Fibroblast of mammary gland (primary cell): ENCODE measurements at regions not wholly inside any gene's neighbourhood (a gene's known extent, or its start where the extent isn't known, plus 50 kb on each side); places are given as distances from the start of the nearest gene placed in this dataset.
A peak's percentile ranks its signal among the peaks of the same experiment; 100 is the strongest.

Source experiments
- DNase-seq: peaks from one replicate; pipeline ENCODE4 v3.0.0-alpha.2; 2010; ENCODE audit warnings: low read depth
- H3K4me3 ChIP-seq: 2 replicates; pipeline ENCODE4 v1.5.1; 2011; ENCODE audit warnings: low read depth, mild to moderate bottlenecking, low read length, moderate library complexity; ENCODE audit not compliant: control insufficient read depth
- TF ChIP-seq, protein P1 (sequence below): conservative IDR thresholded peaks from 2 replicates; pipeline ENCODE4 v1.5.1; 2011; ENCODE audit warnings: low read depth, low read length, inconsistent platforms; ENCODE audit not compliant: control insufficient read depth, insufficient read depth

DNA sequence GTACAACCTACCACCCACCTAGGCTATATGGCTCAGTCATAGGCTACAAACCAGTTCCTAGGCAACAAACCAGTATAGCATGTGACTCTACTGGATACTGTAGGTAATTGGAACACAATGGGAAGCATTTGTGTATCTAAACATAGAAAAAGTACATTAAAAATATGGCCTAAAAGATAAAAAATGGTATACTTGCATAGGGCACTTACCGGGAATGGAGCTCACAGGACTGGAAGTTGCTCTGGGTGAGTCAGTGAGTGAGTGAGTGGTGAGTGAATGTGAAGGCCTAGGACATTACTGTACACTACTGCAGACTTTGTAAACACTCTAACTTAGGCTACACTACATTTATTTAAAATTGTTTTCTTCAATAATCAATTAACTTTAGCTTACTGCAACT is 139.2 kb upstream of the RBPJ start:
- DNase-seq = peak; percentile 67
- TF ChIP-seq, protein P1, sequence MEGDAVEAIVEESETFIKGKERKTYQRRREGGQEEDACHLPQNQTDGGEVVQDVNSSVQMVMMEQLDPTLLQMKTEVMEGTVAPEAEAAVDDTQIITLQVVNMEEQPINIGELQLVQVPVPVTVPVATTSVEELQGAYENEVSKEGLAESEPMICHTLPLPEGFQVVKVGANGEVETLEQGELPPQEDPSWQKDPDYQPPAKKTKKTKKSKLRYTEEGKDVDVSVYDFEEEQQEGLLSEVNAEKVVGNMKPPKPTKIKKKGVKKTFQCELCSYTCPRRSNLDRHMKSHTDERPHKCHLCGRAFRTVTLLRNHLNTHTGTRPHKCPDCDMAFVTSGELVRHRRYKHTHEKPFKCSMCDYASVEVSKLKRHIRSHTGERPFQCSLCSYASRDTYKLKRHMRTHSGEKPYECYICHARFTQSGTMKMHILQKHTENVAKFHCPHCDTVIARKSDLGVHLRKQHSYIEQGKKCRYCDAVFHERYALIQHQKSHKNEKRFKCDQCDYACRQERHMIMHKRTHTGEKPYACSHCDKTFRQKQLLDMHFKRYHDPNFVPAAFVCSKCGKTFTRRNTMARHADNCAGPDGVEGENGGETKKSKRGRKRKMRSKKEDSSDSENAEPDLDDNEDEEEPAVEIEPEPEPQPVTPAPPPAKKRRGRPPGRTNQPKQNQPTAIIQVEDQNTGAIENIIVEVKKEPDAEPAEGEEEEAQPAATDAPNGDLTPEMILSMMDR = no peak
- no peak overlapping the region for H3K4me3 ChIP-seq

DNA sequence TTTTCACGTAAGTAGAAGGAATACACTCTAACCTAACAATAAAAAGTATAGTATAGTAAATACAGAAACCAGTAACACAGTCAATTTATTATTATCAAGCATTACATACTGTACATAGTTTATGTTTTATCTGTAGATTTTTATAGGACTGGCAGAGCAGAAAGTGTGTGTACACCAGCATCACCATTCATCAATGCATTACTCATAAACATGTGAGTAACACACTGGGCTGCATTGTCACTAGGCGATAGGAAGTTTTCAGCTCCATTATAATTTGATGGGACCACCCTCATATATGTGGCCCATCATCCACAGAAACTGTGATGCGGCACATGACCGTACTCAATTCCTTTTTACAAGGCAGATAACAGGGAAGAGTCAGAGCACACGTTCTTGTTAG is 137.8 kb upstream of the RBPJ start:
- no peak overlapping the region for H3K4me3 ChIP-seq
- DNase-seq = peak; percentile 68
- TF ChIP-seq, protein P1 = no peak

DNA sequence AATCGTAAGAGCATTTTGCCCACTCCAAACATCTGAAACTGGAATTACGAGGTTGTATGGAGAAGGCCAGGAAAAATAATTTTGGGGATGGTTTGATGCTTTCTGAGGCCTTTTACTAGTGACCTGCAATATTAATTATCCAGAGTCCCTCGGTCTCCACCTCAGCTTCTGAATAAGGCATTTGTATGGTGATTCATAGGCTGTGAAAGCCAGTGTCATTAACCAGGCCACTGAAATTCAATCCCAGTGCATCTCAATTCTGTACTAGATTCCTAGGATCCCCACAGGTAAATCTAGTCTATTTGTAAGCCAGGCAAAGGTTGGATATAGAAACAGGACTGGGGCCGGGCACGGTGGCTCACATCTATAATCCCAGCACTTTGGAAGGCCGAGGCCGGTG is 135.4 kb upstream of the RBPJ start:
- TF ChIP-seq, protein P1 = no peak
- DNase-seq = no peak
- no peak overlapping the region for H3K4me3 ChIP-seq

DNA sequence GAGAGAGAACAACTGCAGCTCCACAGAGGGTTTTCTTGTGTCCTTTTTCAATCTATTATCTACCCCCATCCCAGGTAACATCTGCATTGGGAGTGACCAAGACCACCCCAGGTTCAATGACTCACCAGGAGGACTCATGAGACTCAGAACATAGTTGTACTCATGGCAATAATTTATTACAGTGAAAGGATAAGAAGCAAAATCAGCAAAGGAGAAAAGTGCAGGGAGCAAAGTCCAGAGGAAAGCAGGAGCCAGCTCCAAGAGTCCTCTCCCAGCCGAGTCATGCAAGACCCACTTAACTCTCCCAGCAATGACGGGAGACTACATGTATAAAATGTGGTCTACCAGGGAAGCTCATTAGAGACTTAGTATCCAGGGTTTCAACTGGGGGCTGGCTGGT is 129.5 kb upstream of the RBPJ start:
- TF ChIP-seq, protein P1 = no peak
- no peak overlapping the region for H3K4me3 ChIP-seq
- peak; percentile 69 for DNase-seq

DNA sequence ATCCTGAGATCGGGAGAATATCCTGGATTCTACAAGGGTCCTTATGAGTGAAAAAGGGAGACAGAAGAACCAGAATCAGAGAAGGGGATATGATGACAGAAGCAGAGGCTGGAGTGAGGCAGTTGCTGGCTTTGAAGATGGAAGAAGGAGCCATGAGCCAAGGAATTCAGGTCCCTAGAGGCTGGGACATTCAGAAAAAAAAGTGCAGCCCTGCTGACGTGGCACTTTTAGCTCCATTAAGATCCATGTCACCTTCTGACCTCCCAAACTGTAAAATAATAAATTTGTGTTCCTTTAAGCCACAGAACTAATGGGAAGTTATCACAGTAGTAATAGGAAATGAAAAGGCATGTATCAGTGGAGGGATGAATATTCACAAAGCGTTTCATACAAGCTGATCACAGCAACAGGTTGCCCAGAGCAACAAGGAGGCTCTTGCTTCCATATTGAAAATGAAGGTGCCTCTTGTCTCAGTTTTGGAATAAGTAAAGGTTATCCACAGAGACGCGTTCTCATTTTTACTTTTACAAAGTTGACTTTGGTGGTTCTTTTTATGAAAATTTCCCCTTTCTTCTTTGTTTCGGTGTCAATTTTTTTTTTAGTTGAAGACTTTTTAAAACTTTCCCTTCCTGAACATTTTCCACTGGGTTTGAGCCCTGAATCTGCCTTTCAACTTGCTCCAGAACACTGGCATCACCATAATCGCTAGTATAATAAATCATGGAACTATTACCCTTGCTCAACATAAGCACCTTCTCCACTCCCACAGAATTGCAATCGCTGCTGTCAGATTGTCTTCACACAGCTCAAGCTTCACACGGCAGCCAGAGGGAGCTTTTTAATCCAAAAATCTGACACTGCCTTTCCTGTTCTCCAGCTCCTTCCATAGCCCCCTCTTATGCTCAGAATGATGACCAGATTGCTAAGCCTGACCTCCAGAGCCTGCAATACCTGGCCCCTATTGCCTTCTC is 127.6 kb upstream of the RBPJ start:
- DNase-seq = no peak
- H3K4me3 ChIP-seq = no peak overlapping the region
- TF ChIP-seq, protein P1 = peak; percentile 3

DNA sequence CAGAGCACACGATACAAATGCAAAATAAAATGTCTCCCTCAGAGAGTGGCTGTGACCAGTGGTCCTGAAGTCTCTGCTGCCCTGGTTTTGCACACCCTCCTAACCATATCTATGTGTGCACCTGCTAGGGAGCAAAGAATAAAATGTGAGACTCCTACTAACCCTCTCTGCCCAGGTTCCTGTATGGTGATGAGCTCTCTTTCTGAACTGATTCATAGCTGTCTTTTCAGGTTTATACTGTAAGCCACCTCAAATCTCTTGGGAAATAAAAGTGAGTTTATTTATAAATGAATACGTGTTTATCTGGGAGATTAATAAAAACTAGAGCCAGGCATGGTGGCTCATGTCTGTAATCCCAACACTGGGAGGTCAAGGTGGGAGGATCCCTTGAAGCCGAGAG is 126.0 kb upstream of the RBPJ start:
- TF ChIP-seq, protein P1 = no peak
- no peak for DNase-seq
- no peak overlapping the region for H3K4me3 ChIP-seq
